ENCODE measurements at regions not wholly inside any gene's neighbourhood (a gene's known extent, or its start where the extent isn't known, plus 50 kb on each side); places are given as distances from the start of the nearest gene placed in this dataset.

GRCh38 chr11:111091321-111091938, 154.1 kb upstream of the POU2AF2 start:
- DNase-seq, result no peak

DNA sequence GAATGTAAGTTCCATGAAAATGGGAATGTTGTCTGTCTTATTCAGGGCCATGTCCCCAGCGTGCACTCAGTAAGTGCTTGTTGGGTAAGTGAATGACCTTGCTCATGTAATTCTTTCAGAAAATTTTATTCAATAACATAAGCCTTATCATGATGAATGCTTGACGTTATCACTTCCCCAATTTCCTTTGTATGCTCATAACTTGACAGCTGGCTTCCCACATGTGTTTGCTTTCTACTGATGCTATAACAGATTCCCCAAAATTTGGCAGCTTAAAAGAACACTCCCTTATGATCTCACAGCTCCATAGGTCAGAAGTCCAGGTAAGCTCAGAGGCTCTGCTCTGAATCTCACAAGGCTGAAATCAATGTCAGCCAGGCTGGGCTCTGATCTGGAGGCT, 155.8 kb upstream of the POU2AF2 start:
- no peak for DNase-seq

DNA sequence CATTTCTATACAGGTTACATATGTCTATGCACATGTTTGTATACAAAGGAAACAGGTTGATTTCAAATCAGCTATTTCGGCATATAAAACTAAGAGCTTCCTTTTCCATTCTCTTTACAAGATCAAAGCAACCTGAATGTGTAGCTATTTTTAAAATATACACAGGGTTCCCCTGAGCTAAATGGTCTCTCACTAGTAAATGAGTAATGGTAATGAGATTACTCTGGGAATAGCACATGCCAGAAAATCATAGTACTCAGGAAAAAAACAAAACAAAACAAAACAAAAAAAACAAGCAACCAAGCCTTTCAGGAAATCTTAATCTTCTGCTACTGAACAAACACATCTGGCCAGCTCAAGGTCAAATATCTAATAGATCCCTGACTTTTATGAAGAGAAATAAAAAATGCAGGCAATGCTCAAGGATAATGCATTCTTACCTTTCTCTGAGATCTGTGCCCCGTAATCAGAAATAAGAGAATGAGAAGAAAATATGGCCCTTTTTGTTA, 156.6 kb upstream of the POU2AF2 start:
- DNase-seq, result no peak

DNA sequence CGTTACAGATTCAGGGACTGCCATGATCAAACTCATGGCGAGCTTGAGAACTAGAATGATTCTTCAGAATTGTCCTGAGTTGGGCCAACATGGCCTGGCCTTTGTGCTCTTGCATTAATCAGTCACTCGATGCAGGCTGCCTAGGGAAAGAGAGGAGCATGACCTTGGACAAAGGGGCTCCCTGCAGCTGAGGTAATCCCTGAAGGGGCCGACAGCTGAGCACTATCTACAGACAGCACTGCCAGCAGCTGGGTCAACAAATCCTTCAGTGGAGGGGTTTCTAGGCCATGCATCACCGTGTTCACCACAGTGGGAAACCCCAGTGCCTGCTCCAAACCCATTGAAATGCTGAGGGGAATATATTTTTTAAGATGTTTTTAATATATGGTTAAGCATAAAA, 159.5 kb upstream of the POU2AF2 start:
- peak; percentile 95 for DNase-seq

DNA sequence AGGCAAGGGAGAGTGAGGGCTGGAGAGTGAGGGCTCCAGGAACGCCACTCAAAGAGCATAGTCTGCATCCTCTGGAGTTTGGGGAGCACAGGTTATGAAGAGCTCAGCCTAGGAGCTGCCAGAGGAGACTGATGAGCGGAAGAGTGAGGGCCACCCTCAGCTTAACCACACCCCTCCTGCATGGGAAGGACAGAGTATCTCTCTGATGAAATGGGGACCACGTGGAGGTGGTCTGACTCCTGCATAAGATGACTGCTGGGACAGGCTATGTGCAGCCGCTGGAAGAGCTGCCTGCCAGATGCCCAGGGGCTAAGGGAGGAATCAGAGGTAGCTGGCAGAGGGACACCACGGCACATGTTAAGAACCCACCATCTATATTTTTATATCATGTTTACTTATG, 162.9 kb upstream of the POU2AF2 start:
- DNase-seq, result peak; percentile 52

DNA sequence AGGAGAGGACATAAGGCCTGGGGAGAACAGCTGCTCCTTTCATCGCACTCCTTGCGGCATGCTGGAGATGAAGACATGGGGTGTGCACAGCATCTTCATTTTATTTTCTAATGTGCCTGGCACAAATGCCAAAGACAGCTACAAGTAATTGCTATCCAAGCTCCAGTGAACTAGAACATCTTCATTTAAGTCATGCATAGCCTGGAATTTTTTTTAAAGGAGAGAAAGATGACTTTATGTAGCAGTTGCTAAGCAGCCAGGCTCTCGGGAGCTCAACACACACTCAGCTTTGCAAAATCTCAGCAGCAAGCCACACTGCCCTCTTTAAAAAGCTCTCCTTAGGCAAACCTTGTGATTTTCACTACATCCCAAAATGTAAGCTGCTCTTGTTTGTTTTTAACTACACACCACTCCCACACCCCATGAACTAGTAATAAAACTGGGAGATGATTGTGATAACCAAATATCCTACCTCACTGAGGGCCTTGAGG, 164.5 kb upstream of the POU2AF2 start:
- peak; percentile 71 for DNase-seq

- peak; percentile 76 for DNase-seq
These were observed 167.8 kb upstream of the POU2AF2 start for GRCh38 chr11:111077530-111078322.

- no peak for DNase-seq
These were observed 176.5 kb upstream of the POU2AF2 start for GRCh38 chr11:111069066-111069465.

- no peak for DNase-seq
These were observed 177.5 kb upstream of the POU2AF2 start for GRCh38 chr11:111067994-111068393.

GRCh38 chr11:111066846-111067245, 178.7 kb upstream of the POU2AF2 start:
- no peak for DNase-seq

DNA sequence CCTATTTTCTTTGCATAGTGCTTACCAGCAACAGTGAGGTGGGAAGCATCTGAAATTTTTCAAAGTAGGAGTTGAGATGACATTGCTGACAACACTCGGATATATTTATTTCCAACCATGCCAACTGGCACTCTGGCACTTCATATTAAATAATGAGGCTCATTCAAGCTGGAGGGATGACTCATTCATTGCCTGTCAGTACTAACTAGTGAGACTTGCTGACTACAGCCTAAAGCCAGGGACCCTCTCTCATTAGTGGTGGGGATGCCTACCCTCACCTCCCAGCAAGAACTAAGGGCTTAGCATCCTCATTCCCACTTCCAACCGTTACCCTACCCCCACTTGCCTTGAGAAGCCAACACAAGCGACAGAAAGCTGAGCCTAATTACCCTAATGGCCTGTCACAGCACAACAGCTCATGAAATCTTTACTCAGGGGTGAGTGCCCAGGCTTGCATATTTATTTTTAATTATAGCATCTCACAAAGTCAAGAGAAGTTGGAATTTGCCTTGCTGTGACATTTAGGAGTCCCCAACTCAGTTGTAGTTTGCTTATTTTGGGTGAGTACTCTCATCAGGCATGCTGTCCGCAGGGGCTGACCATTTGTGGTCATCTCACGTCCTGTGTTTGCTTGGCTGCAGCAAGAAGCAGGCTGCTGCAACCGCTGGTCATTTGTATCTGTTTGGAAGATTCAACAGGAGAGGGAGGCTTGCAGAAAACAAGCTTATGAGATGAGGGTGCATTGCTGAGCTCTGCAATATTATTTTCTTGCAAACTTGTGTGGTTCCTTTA, 181.6 kb upstream of the POU2AF2 start:
- peak; percentile 71 for DNase-seq

- no peak for DNase-seq
These were observed 183.1 kb upstream of the POU2AF2 start for GRCh38 chr11:111062420-111062819.

DNA sequence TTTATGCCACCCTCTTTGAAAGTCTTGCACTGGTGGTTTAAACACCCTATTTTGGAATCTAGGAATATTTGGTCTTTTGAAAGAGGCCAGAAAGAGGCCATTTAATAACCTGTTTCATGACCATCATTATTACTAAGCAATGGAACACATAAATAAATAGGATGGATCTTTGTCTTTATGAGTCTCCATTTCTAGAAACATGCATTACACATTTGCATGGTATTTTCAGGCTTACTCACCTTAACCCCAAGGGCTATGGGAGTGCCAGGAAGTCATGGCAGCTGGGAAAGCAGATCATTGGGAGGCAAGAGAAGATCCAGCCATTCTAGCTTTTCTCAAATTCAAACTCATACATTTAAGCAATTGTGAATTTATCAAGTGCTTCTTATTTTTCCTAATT, 185.8 kb upstream of the POU2AF2 start:
- no peak for DNase-seq

- DNase-seq, result no peak
These were observed 196.4 kb upstream of the POU2AF2 start for GRCh38 chr11:111049131-111049530.

DNA sequence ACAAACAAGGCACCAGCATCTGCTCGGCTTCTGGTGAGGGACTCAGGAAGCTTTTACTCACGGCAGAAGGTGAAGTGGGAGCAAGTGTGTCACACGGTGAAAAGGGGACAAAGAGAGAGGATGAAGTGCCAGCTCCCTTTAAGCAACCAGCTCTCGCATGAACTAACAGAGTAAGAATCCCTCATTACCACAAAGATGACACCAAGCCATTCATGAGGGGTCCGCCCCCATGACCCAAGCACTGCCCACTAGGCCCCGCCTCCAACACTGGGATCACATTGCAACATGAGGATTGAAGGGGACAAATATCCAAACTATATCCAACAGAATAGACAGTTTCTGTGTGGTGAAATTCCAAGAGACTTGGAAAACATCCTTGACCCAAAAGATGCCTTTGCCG, 198.2 kb upstream of the POU2AF2 start:
- no peak for DNase-seq

DNA sequence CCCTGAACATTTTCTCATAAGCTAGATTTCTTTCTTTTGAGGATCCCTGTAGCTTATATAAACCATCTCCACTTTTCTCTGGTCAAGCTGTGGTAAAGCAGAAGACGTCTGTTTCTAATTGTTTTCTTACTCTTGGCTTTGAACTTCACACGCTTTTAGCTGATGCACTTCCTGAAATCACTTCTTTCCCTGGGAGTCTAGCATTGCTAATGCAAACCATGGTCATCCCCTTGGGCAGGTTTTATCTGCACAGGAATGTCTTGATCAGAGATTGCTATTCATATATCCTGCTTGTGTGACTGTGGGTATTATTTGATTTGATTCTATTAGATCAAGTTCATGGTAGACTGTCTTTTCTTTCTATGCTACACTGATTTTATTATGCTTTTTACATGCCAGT, 199.2 kb upstream of the POU2AF2 start:
- DNase-seq, result no peak

DNA sequence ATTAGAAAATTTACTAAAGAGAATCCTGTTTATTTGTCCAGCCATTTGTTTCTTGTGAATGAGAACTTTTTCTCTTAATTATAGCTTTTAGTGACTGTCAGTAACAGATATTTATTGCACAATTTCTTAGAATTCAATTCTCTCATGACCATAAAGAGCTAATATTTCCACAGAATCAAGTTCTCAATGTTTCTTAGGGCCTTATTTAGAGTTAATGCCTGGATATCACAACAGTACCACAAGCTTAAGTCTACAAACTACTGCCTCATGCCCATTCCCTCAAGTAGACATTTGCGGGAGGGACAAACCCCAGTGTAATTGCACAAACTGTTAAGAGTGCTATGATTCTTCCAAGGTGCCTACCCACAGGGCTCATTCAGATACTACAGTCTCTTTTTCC, 199.7 kb upstream of the POU2AF2 start:
- no peak for DNase-seq

GRCh38 chr11:111045407-111045803, 200.1 kb upstream of the POU2AF2 start:
- DNase-seq, result no peak

DNA sequence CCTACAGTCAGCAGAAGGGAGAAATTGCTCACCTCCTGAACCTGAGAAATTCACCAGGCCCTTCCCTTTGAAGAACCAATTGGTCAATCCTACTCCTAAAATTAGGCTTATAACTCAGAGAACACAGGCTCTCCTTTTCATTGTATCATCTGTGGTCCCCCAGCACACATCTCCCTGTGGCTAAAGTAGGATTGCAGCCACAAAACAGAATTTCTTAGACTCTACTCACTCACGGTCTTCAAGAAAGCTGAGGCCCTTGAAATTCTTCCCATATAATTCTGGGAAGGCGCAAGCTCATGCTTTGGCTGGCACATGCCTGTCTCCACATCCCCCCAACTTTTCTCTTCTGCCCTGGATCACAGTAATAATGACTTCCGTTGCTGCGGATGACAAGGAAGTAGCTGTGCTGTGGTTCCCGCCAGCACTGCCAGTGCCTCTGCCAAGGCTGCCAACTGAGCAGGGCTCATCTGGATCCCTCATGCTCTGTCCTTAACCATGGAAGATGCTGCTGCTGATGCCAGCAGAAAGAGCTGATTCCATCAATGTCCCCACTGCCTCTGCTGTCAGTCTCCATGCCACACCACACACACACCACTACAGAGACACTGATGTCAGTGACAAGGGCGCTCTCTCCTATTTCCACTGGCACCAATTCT, 200.6 kb upstream of the POU2AF2 start:
- DNase-seq, result peak; percentile 14

DNA sequence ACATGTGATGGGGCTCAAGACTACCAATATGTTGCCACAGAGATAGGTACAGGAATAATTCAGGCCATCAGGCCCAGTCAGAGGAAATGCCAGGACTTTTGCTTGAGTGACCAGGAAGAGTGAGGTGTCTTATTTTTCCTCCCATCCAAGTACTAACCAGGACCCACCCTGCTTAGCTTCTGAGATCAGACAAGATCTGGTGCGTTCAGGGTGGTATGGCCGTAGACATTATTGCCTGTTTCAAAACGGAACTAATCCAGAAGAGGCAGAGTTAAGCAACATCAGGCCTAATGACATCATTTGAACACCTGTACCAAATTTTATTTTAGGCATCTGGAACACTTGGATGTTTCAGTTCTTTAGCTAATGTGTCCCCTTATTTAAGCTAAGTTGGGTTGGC, 205.5 kb upstream of the POU2AF2 start:
- no peak for DNase-seq

GRCh38 chr11:111035746-111036145, 209.8 kb upstream of the POU2AF2 start:
- DNase-seq, result no peak

DNA sequence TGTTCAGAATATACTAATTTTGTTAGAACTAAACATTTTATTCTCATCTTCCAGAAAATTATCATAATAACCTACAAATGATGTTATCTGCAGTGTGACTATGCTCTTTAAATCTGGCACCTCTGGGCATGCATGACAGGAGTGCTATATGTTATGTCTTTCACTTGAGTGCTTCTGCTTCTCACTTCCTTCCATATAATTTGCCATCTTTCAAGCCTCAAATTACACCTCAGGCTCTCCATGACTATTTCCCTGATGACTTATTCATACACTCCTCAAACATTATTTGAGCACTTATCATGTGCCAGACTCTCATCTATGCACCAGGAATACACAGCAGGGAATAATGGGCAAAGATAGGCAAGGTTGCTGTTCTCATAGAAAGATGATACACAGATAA, 219.3 kb upstream of the POU2AF2 start:
- DNase-seq, result peak; percentile 83

DNA sequence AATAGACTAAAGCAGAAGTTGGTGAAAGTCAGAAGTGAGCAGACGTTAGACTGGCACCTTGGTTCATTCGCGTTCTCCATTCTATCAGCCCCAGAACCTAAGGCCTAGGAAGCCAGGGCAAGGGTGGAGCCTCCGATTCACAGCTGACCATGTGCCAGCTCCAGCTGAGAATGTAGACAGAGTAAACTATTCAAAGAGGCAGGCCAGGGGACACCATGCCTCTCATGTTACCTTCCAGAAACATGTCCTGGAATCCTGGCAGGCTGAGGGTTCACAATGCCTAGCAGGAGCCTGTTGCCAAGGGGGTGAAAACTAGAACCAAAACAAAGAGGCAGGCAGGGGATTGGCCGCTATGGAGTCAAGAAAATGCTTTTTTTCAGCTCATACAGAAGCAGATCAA, 224.4 kb upstream of the POU2AF2 start:
- DNase-seq, result peak; percentile 76
